ENCODE measurements at regions not wholly inside any gene's neighbourhood (a gene's known extent, or its start where the extent isn't known, plus 50 kb on each side); places are given as distances from the start of the nearest gene placed in this dataset.

DNA sequence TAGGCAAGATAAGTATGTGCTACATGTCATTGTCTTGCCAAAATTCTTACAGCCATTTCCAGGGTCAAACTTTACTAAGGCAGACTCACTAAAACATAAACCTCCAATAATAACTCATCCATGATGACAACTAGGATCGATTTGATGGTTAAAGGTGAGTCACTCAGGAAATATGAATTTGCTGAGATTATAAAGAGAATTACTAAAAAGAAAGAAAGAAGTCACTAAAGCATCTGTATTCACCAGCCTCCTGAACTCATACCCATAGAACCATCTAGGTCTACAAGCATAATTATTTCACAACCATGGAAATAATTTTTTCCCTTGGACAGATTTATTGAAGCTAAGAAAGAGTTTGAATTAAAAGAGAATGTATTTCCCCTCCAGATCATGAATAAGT, 258.6 kb downstream of the TLE1 start:
- no peaks in the 10 kb centered on the region for H3K36me3 ChIP-seq (ENCODE audit: control insufficient read depth in 2 of 2, extremely low read depth in 1 of 2, insufficient read depth in 2 of 2, low read length in 2 of 2)
- no peaks in the 10 kb centered on the region for H3K79me2 ChIP-seq (ENCODE audit: control insufficient read depth, insufficient read depth, low read length)
- dilution Hi-C loops (cut with MboI; ENCODE audit: extremely low pct_ligation_motif_present, low sequenced_read_pairs): no loop called here
- H3K9me1 ChIP-seq (ENCODE audit: control insufficient read depth, extremely low read depth, insufficient read depth, low read length): no peaks in the 10 kb centered on the region
- no peaks in the 10 kb centered on the region for H3K27me3 ChIP-seq (ENCODE audit: control insufficient read depth, extremely low read depth, insufficient read depth, low read length)
- H2AFZ ChIP-seq (ENCODE audit: control insufficient read depth, low read length): no peak overlapping the region
- no peak overlapping the region for H3K4me2 ChIP-seq (ENCODE audit: control insufficient read depth, extremely low read depth, insufficient read depth, low read depth, low read length)
- no peak overlapping the region for H3K9ac ChIP-seq (ENCODE audit: control insufficient read depth, extremely low read depth, insufficient read depth, low read length)
- TF ChIP-seq, protein P1, sequence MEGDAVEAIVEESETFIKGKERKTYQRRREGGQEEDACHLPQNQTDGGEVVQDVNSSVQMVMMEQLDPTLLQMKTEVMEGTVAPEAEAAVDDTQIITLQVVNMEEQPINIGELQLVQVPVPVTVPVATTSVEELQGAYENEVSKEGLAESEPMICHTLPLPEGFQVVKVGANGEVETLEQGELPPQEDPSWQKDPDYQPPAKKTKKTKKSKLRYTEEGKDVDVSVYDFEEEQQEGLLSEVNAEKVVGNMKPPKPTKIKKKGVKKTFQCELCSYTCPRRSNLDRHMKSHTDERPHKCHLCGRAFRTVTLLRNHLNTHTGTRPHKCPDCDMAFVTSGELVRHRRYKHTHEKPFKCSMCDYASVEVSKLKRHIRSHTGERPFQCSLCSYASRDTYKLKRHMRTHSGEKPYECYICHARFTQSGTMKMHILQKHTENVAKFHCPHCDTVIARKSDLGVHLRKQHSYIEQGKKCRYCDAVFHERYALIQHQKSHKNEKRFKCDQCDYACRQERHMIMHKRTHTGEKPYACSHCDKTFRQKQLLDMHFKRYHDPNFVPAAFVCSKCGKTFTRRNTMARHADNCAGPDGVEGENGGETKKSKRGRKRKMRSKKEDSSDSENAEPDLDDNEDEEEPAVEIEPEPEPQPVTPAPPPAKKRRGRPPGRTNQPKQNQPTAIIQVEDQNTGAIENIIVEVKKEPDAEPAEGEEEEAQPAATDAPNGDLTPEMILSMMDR (optimal IDR thresholded peaks at IDR 0.05 in 1 of 3, IDR thresholded peaks at IDR 0.05 in 1 of 3, conservative IDR thresholded peaks at IDR 0.05 in 1 of 3; ENCODE audit: extremely low read depth in 1 of 3, insufficient read depth in 2 of 3, low read length in 3 of 3): no peak
- no peak for TF ChIP-seq EZH2 (IDR thresholded peaks at IDR 0.05; ENCODE audit: low read length)
- H3K9me3 ChIP-seq (ENCODE audit: control insufficient read depth, low read depth, low read length): peaks cover 5% of the 10 kb centered on the region
- H3K27ac ChIP-seq (ENCODE audit: control insufficient read depth, insufficient read depth, low read length): no peak overlapping the region
- DNase-seq (ENCODE audit: low read depth, low spot score) (no peak), FAIRE-seq (no peak)
- no peaks in the 10 kb centered on the region for H3K4me1 ChIP-seq (ENCODE audit: control insufficient read depth, extremely low read depth, insufficient read depth, low read length)
- H4K20me1 ChIP-seq (ENCODE audit: control insufficient read depth, extremely low read depth, insufficient read depth, low read length): no peaks in the 10 kb centered on the region
- H3K4me3 ChIP-seq (ENCODE audit: control insufficient read depth in 2 of 3, extremely low read depth in 1 of 3, insufficient read depth in 2 of 3, low read depth in 1 of 3, low read length in 3 of 3): no peak overlapping the region

- DNase-seq (ENCODE audit: low read depth, low spot score) (no peak), FAIRE-seq (no peak)
- H3K4me1 ChIP-seq (ENCODE audit: control insufficient read depth, extremely low read depth, insufficient read depth, low read length): no peaks in the 10 kb centered on the region
- H4K20me1 ChIP-seq (ENCODE audit: control insufficient read depth, extremely low read depth, insufficient read depth, low read length): no peaks in the 10 kb centered on the region
- H3K4me3 ChIP-seq (ENCODE audit: control insufficient read depth in 2 of 3, extremely low read depth in 1 of 3, insufficient read depth in 2 of 3, low read depth in 1 of 3, low read length in 3 of 3): no peak overlapping the region
- H3K9me1 ChIP-seq (ENCODE audit: control insufficient read depth, extremely low read depth, insufficient read depth, low read length): no peaks in the 10 kb centered on the region
- H3K79me2 ChIP-seq (ENCODE audit: control insufficient read depth, insufficient read depth, low read length): no peaks in the 10 kb centered on the region
- dilution Hi-C loops (cut with MboI; ENCODE audit: extremely low pct_ligation_motif_present, low sequenced_read_pairs): no loop called here
- TF ChIP-seq EZH2 (IDR thresholded peaks at IDR 0.05; ENCODE audit: low read length): no peak
- TF ChIP-seq, protein P1 (optimal IDR thresholded peaks at IDR 0.05 in 1 of 3, IDR thresholded peaks at IDR 0.05 in 1 of 3, conservative IDR thresholded peaks at IDR 0.05 in 1 of 3; ENCODE audit: extremely low read depth in 1 of 3, insufficient read depth in 2 of 3, low read length in 3 of 3): no peak
- H3K9ac ChIP-seq (ENCODE audit: control insufficient read depth, extremely low read depth, insufficient read depth, low read length): no peak overlapping the region
- H3K36me3 ChIP-seq (ENCODE audit: control insufficient read depth in 2 of 2, extremely low read depth in 1 of 2, insufficient read depth in 2 of 2, low read length in 2 of 2): no peaks in the 10 kb centered on the region
- H3K9me3 ChIP-seq (ENCODE audit: control insufficient read depth, low read depth, low read length): peaks cover 5% of the 10 kb centered on the region
- H3K27ac ChIP-seq (ENCODE audit: control insufficient read depth, insufficient read depth, low read length): no peak overlapping the region
- H3K27me3 ChIP-seq (ENCODE audit: control insufficient read depth, extremely low read depth, insufficient read depth, low read length): no peaks in the 10 kb centered on the region
- no peak overlapping the region for H3K4me2 ChIP-seq (ENCODE audit: control insufficient read depth, extremely low read depth, insufficient read depth, low read depth, low read length)
- no peak overlapping the region for H2AFZ ChIP-seq (ENCODE audit: control insufficient read depth, low read length)
These were observed 261.5 kb downstream of the TLE1 start for GRCh38 chr9:81427870-81428269.
